HepG2 (cell line): ENCODE measurements at regions not wholly inside any gene's neighbourhood (a gene's known extent, or its start where the extent isn't known, plus 50 kb on each side); places are given as distances from the start of the nearest gene placed in this dataset.
A peak's percentile ranks its signal among the peaks of the same experiment; 100 is the strongest.

Experiments used
- ATAC-seq: fragments of 200-7000 bp; cut with Tn5 transposase; 3 replicates; pipeline ENCODE4 v1.9.1; 2020; ENCODE audit warnings: mild to moderate bottlenecking, moderate library complexity
- BruUV-seq: library from RNA; stranded (reverse); fragments of 400-500 nt; replicated peaks from 2 replicates; lab custom pipeline; 2021; lab: Mats Ljungman, UMichigan
- CTCF ChIA-PET: fragments of 300-600 bp; formaldehyde crosslinking; extraction: SDS; loops from one replicate; lab custom pipeline; 2021; ENCODE audit warnings: low total read pairs, inconsistent platforms, low intra/inter-chr PET ratio; lab: Yijun Ruan, JAX
- POLR2A ChIA-PET: fragments of 350-600 bp; sonication (Branson Sonifier 250); formaldehyde crosslinking; loops from one replicate; lab custom pipeline; 2020; ENCODE audit warnings: antibody characterized with exemption, inconsistent platforms; lab: Yijun Ruan, JAX
- DNase-seq: peaks from one replicate; pipeline ENCODE4 v3.0.0-alpha.2; 2015; ENCODE audit warnings: low spot score
- FAIRE-seq: peaks from 3 replicates; lab custom pipeline; 2011; peaks lifted over from hg19 to GRCh38; lab: Jason Lieb, UNC
- H2AFZ ChIP-seq: one replicate; pipeline ENCODE4 v1.6.1; 2011; ENCODE audit warnings: low read length, inconsistent platforms
- H3K27ac ChIP-seq: fragments of 300-600 bp; 3 replicates; pipeline ENCODE4 v1.8.0; 2011; ENCODE audit warnings: mixed run types, mild to moderate bottlenecking, mixed read lengths, low read length, inconsistent platforms; ENCODE audit not compliant: insufficient read depth; ENCODE audit errors: extremely low read length
- H3K27me3 ChIP-seq, 2 experiments: fragments of 200-600 bp in 1 of 2; 2 replicates in 1 of 2; 3 replicates in 1 of 2; pipeline versions ENCODE4 v1.6.0 to v1.8.0; 2011; ENCODE audit warnings: low read length in 2 of 2, mild to moderate bottlenecking in 2 of 2, moderate library complexity in 2 of 2, inconsistent platforms in 1 of 2; ENCODE audit not compliant: insufficient read depth in 2 of 2, control insufficient read depth in 1 of 2
- H3K36me3 ChIP-seq, 2 experiments: fragments of 200-600 bp in 1 of 2; replicated peaks in 1 of 2; 2 replicates in 1 of 2; 3 replicates in 1 of 2; pipeline versions ENCODE4 v1.5.1 to v1.8.0; 2011; ENCODE audit warnings: low read length in 2 of 2, inconsistent platforms in 1 of 2; ENCODE audit not compliant: insufficient read depth in 2 of 2, control insufficient read depth in 1 of 2
- H3K4me1 ChIP-seq: 2 replicates; pipeline ENCODE4 v1.5.1; 2012; ENCODE audit warnings: low read length, inconsistent platforms; ENCODE audit not compliant: insufficient read depth
- H3K4me2 ChIP-seq: 2 replicates; pipeline ENCODE4 v1.6.0; 2011; ENCODE audit warnings: low read depth, low read length, inconsistent platforms
- H3K4me3 ChIP-seq, 3 experiments: fragments of 200-600 bp in 1 of 3; sonication (generic), shearing (Covaris generic) in 1 of 3; replicated peaks in 1 of 3; 2 replicates each; pipeline ENCODE4 v1.5.1; 2011 to 2016; ENCODE audit warnings: low read length in 3 of 3, inconsistent platforms in 2 of 3, low read depth in 2 of 3, mild to moderate bottlenecking in 2 of 3, control low read depth in 1 of 3, mixed read lengths in 1 of 3; ENCODE audit not compliant: insufficient read depth in 1 of 3
- H3K79me2 ChIP-seq: one replicate; pipeline ENCODE4 v1.6.1; 2011; ENCODE audit warnings: low read length, inconsistent platforms; ENCODE audit not compliant: insufficient read depth
- H3K9ac ChIP-seq: 2 replicates; pipeline ENCODE4 v1.6.0; 2011; ENCODE audit warnings: mild to moderate bottlenecking, low read depth, low read length, inconsistent platforms; ENCODE audit not compliant: insufficient read depth
- H3K9me3 ChIP-seq: 2 replicates; pipeline ENCODE4 v1.5.1; 2012; ENCODE audit warnings: mild to moderate bottlenecking, low read length
- H4K20me1 ChIP-seq: 2 replicates; pipeline ENCODE4 v1.6.0; 2011; ENCODE audit warnings: inconsistent platforms, mild to moderate bottlenecking, low read length, moderate library complexity; ENCODE audit not compliant: insufficient read depth
- CBX5 ChIP-seq: sonication (generic); formaldehyde crosslinking; IDR thresholded peaks from 2 replicates; pipeline ENCODE4 v1.4.0; 2020; ENCODE audit warnings: missing genetic modification reagents, borderline replicate concordance
- CENPT ChIP-seq: sonication (generic); formaldehyde crosslinking; IDR thresholded peaks from 2 replicates; pipeline ENCODE4 v1.8.0; 2022; ENCODE audit warnings: low read depth, mild to moderate bottlenecking, moderate library complexity, missing genetic modification reagents
- ERF ChIP-seq: IDR thresholded peaks from 2 replicates; pipeline ENCODE4 v1.6.1; 2018; ENCODE audit warnings: missing biosample characterization, missing genetic modification reagents
- ETV5 ChIP-seq: IDR thresholded peaks from 2 replicates; pipeline ENCODE4 v1.6.1; 2018; ENCODE audit warnings: missing biosample characterization, missing genetic modification reagents, inconsistent platforms, borderline replicate concordance
- KDM6A ChIP-seq: IDR thresholded peaks from 2 replicates; pipeline ENCODE4 v1.6.1; 2016; ENCODE audit warnings: low read depth
- MAFG ChIP-seq: sonication (generic); formaldehyde crosslinking; IDR thresholded peaks from 2 replicates; pipeline ENCODE4 v1.5.1; 2020; ENCODE audit warnings: mild to moderate bottlenecking, missing genetic modification reagents
- NFATC3 ChIP-seq: sonication (generic); formaldehyde crosslinking; IDR thresholded peaks from 2 replicates; pipeline ENCODE4 v1.5.1; 2020; ENCODE audit warnings: mild to moderate bottlenecking, missing genetic modification reagents
- NRL ChIP-seq: sonication (generic); formaldehyde crosslinking; IDR thresholded peaks from 2 replicates; pipeline ENCODE4 v1.5.0; 2020; ENCODE audit warnings: missing genetic modification reagents, mild to moderate bottlenecking, moderate library complexity, borderline replicate concordance
- STAG1 ChIP-seq: sonication (generic); formaldehyde crosslinking; IDR thresholded peaks from 2 replicates; pipeline ENCODE4 v1.4.0; 2020; ENCODE audit warnings: missing genetic modification reagents
- TOPORS ChIP-seq: sonication (generic); formaldehyde crosslinking; IDR thresholded peaks from 2 replicates; pipeline ENCODE4 v1.8.0; 2023; ENCODE audit warnings: mild to moderate bottlenecking, missing genetic modification reagents
- in situ Hi-C: cut with HindIII; loops from 2 replicates; pipeline ENCODE4 v1.10.0; 2017; ENCODE audit warnings: low pct_unique_long_range_greater_than_20kb; ENCODE audit not compliant: extremely low pct_ligation_motif_present
- intact Hi-C: fragments of 100-400 bp; cut with micrococcal nuclease; formaldehyde crosslinking; loops from one replicate; pipeline ENCODE4 v1.10.0; 2022; ENCODE audit not compliant: unreplicated experiment
- TF ChIP-seq, protein P1 (sequence below): sonication (generic); formaldehyde crosslinking; IDR thresholded peaks from 2 replicates; pipeline ENCODE4 v1.5.0; 2020; ENCODE audit warnings: missing genetic modification reagents, mild to moderate bottlenecking, borderline replicate concordance
- TF ChIP-seq, protein P2 (sequence below): sonication (generic); formaldehyde crosslinking; IDR thresholded peaks from 2 replicates; pipeline ENCODE4 v1.8.0; 2022; ENCODE audit warnings: mild to moderate bottlenecking, missing genetic modification reagents; ENCODE audit not compliant: insufficient replicate concordance
- TF ChIP-seq, protein P3 (sequence below): sonication (generic); formaldehyde crosslinking; IDR thresholded peaks from 2 replicates; pipeline ENCODE4 v1.5.1; 2020; ENCODE audit warnings: mild to moderate bottlenecking, missing genetic modification reagents
- TF ChIP-seq, protein P4 (sequence below), 2 experiments: IDR thresholded peaks; 2 replicates each; pipeline ENCODE4 v1.6.1; 2011 to 2012; ENCODE audit warnings: low read length in 2 of 2, borderline replicate concordance in 1 of 2, low read depth in 1 of 2, mild to moderate bottlenecking in 1 of 2, moderate library complexity in 1 of 2

DNA sequence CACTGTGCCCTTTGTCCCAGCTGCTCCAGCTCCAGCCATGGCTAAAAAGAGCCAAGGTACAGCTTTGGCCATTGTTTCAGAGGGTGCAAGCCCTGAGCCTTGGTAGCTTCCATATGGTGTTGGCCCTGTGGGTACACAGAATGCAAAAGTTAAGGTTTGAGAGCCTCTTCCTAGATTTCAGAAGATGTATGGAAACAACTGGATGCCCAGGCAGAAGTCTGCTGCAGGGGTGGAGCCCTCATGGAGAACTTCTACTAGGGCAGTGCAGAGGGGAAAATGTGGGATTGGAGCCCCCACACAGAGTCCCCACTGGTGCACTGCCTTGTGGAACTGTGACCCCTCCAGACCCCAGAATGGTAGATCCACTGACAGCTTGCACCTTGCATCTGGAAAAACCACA, 70.9 kb upstream of the MSX1 start:
- no peaks in the 10 kb centered on the region for H4K20me1 ChIP-seq
- DNase-seq (no peak), FAIRE-seq (no peak), ATAC-seq (no peak)
- POLR2A ChIA-PET: no interaction called here
- no peaks in the 10 kb centered on the region for H3K27me3 ChIP-seq
- no peak overlapping the region for H3K4me2 ChIP-seq
- no peaks in the 10 kb centered on the region for H3K79me2 ChIP-seq
- no peak overlapping the region for H3K27ac ChIP-seq
- H3K36me3 ChIP-seq: no peaks in the 10 kb centered on the region
- CTCF ChIA-PET: no interaction called here
- in situ Hi-C loops: no loop called here
- peaks cover 22% of the 10 kb centered on the region for H3K9me3 ChIP-seq
- no TSS peak for BruUV-seq
- H3K9ac ChIP-seq: no peak overlapping the region
- H3K4me1 ChIP-seq: peaks cover 8% of the 10 kb centered on the region
- intact Hi-C loops: no loop called here
- no peak overlapping the region for H2AFZ ChIP-seq
- H3K4me3 ChIP-seq: no peak overlapping the region
- TF ChIP-seq KDM6A (CRISPR knock-in tag) (no peak), NRL (no peak), ETV5 (CRISPR knock-in tag) (no peak), CBX5 (CRISPR knock-in tag) (0 out of 2 replicates have a peak, but pooled peaks have one; percentile 35), MAFG (CRISPR knock-in tag) (no peak), ERF (CRISPR knock-in tag) (no peak), NFATC3 (no peak), TOPORS (CRISPR knock-in tag) (peak; percentile 84), CENPT (CRISPR knock-in tag) (no peak), STAG1 (CRISPR knock-in tag) (no peak)
- TF ChIP-seq, protein P1, sequence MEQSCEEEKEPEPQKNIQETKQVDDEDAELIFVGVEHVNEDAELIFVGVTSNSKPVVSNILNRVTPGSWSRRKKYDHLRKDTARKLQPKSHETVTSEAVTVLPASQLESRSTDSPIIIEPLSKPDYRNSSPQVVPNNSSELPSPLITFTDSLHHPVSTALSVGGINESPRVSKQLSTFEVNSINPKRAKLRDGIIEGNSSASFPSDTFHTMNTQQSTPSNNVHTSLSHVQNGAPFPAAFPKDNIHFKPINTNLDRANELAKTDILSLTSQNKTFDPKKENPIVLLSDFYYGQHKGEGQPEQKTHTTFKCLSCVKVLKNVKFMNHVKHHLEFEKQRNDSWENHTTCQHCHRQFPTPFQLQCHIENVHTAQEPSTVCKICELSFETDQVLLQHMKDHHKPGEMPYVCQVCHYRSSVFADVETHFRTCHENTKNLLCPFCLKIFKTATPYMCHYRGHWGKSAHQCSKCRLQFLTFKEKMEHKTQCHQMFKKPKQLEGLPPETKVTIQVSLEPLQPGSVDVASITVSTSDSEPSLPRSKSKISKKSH: peak; percentile 59; the same call in 1 of the 2 replicates
- TF ChIP-seq, protein P2, sequence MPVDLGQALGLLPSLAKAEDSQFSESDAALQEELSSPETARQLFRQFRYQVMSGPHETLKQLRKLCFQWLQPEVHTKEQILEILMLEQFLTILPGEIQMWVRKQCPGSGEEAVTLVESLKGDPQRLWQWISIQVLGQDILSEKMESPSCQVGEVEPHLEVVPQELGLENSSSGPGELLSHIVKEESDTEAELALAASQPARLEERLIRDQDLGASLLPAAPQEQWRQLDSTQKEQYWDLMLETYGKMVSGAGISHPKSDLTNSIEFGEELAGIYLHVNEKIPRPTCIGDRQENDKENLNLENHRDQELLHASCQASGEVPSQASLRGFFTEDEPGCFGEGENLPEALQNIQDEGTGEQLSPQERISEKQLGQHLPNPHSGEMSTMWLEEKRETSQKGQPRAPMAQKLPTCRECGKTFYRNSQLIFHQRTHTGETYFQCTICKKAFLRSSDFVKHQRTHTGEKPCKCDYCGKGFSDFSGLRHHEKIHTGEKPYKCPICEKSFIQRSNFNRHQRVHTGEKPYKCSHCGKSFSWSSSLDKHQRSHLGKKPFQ: no peak
- TF ChIP-seq, protein P3, sequence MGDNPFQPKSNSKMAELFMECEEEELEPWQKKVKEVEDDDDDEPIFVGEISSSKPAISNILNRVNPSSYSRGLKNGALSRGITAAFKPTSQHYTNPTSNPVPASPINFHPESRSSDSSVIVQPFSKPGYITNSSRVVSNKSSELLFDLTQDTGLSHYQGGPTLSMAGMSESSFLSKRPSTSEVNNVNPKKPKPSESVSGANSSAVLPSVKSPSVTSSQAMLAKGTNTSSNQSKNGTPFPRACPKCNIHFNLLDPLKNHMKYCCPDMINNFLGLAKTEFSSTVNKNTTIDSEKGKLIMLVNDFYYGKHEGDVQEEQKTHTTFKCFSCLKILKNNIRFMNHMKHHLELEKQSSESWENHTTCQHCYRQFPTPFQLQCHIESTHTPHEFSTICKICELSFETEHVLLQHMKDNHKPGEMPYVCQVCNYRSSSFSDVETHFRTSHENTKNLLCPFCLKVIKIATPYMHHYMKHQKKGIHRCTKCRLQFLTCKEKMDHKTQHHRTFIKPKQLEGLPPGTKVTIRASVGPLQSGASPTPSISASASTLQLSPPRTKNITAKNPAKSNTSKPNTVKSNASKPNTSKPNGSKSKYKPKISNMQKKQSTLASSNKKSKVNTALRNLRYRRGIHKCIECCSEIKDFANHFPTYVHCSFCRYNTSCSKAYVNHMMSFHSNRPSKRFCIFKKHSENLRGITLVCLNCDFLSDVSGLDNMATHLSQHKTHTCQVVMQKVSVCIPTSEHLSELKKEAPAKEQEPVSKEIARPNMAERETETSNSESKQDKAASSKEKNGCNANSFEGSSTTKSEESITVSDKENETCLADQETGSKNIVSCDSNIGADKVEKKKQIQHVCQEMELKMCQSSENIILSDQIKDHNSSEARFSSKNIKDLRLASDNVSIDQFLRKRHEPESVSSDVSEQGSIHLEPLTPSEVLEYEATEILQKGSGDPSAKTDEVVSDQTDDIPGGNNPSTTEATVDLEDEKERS: peak; percentile 86; the same call in 1 of the 2 replicates
- TF ChIP-seq, protein P4, sequence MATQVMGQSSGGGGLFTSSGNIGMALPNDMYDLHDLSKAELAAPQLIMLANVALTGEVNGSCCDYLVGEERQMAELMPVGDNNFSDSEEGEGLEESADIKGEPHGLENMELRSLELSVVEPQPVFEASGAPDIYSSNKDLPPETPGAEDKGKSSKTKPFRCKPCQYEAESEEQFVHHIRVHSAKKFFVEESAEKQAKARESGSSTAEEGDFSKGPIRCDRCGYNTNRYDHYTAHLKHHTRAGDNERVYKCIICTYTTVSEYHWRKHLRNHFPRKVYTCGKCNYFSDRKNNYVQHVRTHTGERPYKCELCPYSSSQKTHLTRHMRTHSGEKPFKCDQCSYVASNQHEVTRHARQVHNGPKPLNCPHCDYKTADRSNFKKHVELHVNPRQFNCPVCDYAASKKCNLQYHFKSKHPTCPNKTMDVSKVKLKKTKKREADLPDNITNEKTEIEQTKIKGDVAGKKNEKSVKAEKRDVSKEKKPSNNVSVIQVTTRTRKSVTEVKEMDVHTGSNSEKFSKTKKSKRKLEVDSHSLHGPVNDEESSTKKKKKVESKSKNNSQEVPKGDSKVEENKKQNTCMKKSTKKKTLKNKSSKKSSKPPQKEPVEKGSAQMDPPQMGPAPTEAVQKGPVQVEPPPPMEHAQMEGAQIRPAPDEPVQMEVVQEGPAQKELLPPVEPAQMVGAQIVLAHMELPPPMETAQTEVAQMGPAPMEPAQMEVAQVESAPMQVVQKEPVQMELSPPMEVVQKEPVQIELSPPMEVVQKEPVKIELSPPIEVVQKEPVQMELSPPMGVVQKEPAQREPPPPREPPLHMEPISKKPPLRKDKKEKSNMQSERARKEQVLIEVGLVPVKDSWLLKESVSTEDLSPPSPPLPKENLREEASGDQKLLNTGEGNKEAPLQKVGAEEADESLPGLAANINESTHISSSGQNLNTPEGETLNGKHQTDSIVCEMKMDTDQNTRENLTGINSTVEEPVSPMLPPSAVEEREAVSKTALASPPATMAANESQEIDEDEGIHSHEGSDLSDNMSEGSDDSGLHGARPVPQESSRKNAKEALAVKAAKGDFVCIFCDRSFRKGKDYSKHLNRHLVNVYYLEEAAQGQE (IDR thresholded peaks at IDR 0.05; ENCODE audit: borderline replicate concordance in 1 of 2, low read depth in 1 of 2, low read length in 2 of 2): no peak
